Uterus (tissue), 2 donors: ENCODE measurements at regions not wholly inside any gene's neighbourhood (a gene's known extent, or its start where the extent isn't known, plus 50 kb on each side); places are given as distances from the start of the nearest gene placed in this dataset.

Experiments
- POLR2A ChIP-seq, 2 donors: fragments of 450-650 bp; IDR thresholded peaks; one replicate each; pipeline ENCODE4 v1.6.1; 2016; ENCODE audit warnings: antibody characterized with exemption in 2 of 2, mild to moderate bottlenecking in 1 of 2, moderate library complexity in 1 of 2
- TF ChIP-seq, protein P1 (sequence below), 4 experiments: fragments of 200-600 bp in 2 of 4; fragments of 450-650 bp in 2 of 4; sonication (generic) in 2 of 4; IDR thresholded peaks; one replicate each; pipeline ENCODE4 v1.5.1; 2016 to 2019; ENCODE audit warnings: antibody characterized with exemption in 4 of 4, mild to moderate bottlenecking in 2 of 4, moderate library complexity in 1 of 4

DNA sequence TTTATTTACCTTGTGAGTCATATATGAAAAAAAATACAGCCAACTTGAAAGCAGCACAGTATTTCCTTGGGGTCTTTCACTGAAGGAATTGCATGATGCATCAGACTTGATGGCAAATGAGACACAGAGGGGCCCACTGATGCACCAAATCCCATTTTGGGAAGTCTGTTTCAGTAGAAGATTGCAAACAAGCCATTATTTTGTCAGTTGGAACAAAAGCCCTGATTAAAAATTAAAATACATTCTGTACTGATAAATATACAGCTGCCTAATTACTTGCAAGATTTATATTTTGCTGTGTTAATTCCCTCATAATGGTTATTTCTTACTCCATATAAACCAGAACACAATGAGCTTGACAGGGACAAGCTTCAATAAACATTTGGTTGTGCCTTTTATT, 370.4 kb downstream of the SUCLG1 start:
- TF ChIP-seq, protein P1, sequence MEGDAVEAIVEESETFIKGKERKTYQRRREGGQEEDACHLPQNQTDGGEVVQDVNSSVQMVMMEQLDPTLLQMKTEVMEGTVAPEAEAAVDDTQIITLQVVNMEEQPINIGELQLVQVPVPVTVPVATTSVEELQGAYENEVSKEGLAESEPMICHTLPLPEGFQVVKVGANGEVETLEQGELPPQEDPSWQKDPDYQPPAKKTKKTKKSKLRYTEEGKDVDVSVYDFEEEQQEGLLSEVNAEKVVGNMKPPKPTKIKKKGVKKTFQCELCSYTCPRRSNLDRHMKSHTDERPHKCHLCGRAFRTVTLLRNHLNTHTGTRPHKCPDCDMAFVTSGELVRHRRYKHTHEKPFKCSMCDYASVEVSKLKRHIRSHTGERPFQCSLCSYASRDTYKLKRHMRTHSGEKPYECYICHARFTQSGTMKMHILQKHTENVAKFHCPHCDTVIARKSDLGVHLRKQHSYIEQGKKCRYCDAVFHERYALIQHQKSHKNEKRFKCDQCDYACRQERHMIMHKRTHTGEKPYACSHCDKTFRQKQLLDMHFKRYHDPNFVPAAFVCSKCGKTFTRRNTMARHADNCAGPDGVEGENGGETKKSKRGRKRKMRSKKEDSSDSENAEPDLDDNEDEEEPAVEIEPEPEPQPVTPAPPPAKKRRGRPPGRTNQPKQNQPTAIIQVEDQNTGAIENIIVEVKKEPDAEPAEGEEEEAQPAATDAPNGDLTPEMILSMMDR (IDR thresholded peaks at IDR 0.05) = no peak
- no peak for TF ChIP-seq POLR2A (IDR thresholded peaks at IDR 0.05)
